Loucy (cell line): ENCODE measurements at regions not wholly inside any gene's neighbourhood (a gene's known extent, or its start where the extent isn't known, plus 50 kb on each side); places are given as distances from the start of the nearest gene placed in this dataset.

Source experiments
- H2AFZ ChIP-seq: fragments of 200-600 bp; sonication (generic); 2 replicates; pipeline ENCODE4 v1.6.0; 2016; ENCODE audit warnings: antibody characterized with exemption, mild to moderate bottlenecking, low read length, moderate library complexity
- H3F3A ChIP-seq: fragments of 200-600 bp; 2 replicates; pipeline ENCODE4 v1.6.0; 2016; ENCODE audit warnings: antibody characterized with exemption, low read depth, mild to moderate bottlenecking
- H3K27me3 ChIP-seq: fragments of 200-600 bp; sonication (generic); 2 replicates; pipeline ENCODE4 v1.6.1; 2014; ENCODE audit warnings: low read length, mild to moderate bottlenecking; ENCODE audit not compliant: insufficient read depth, poor library complexity, severe bottlenecking
- H3K36me3 ChIP-seq: fragments of 200-600 bp; sonication (generic); 2 replicates; pipeline ENCODE4 v1.6.1; 2016; ENCODE audit warnings: low read length; ENCODE audit not compliant: insufficient read depth
- H3K4me1 ChIP-seq: fragments of 200-600 bp; sonication (generic); 2 replicates; pipeline ENCODE4 v1.5.1; 2014; ENCODE audit warnings: low read length, mild to moderate bottlenecking; ENCODE audit not compliant: insufficient read depth, poor library complexity, severe bottlenecking
- H3K4me2 ChIP-seq: fragments of 200-600 bp; sonication (generic); 2 replicates; pipeline ENCODE4 v1.6.0; 2014; ENCODE audit warnings: antibody characterized with exemption, low read length, low read depth, mild to moderate bottlenecking; ENCODE audit not compliant: poor library complexity, severe bottlenecking
- H3K4me3 ChIP-seq: fragments of 200-600 bp; sonication (generic); 2 replicates; pipeline ENCODE4 v1.5.1; 2014; ENCODE audit warnings: low read length, mild to moderate bottlenecking, mixed read lengths; ENCODE audit not compliant: poor library complexity, severe bottlenecking
- H3K79me2 ChIP-seq: fragments of 200-600 bp; sonication (generic); 2 replicates; pipeline ENCODE4 v1.6.1; 2014; ENCODE audit warnings: low read length; ENCODE audit not compliant: insufficient read depth
- H3K9ac ChIP-seq: fragments of 200-600 bp; sonication (generic); 2 replicates; pipeline ENCODE4 v1.6.0; 2014; ENCODE audit warnings: mild to moderate bottlenecking, low read depth, low read length, moderate library complexity; ENCODE audit not compliant: poor library complexity, severe bottlenecking
- H3K9me2 ChIP-seq: fragments of 200-600 bp; sonication (generic); replicated peaks from 2 replicates; pipeline ENCODE4 v1.6.1; 2016; ENCODE audit warnings: low read depth, low read length, mixed read lengths
- H3K9me3 ChIP-seq: fragments of 200-600 bp; sonication (generic); 2 replicates; pipeline ENCODE4 v1.6.1; 2014; ENCODE audit warnings: mild to moderate bottlenecking, antibody characterized with exemption, low read length, low read depth; ENCODE audit not compliant: insufficient read depth
- H4K20me1 ChIP-seq: fragments of 200-600 bp; sonication (generic); 2 replicates; pipeline ENCODE4 v1.6.0; 2014; ENCODE audit warnings: antibody characterized with exemption, low read length, mild to moderate bottlenecking; ENCODE audit not compliant: insufficient read depth, poor library complexity, severe bottlenecking
- EZH2phosphoT487 ChIP-seq: fragments of 200-600 bp; IDR thresholded peaks from 2 replicates; pipeline ENCODE4 v1.6.1; 2018; ENCODE audit warnings: antibody characterized with exemption, mild to moderate bottlenecking, moderate library complexity, borderline replicate concordance
- TF ChIP-seq, protein P1 (sequence below): fragments of 200-600 bp; sonication (generic); conservative IDR thresholded peaks from 2 replicates; pipeline ENCODE4 v1.5.1; 2014; ENCODE audit warnings: mild to moderate bottlenecking, antibody characterized with exemption, low read length

- H3K9ac ChIP-seq: no peak overlapping the region
- no peaks in the 10 kb centered on the region for H3K27me3 ChIP-seq
- H3K79me2 ChIP-seq: no peaks in the 10 kb centered on the region
- H3K36me3 ChIP-seq: no peaks in the 10 kb centered on the region
- TF ChIP-seq, protein P1, sequence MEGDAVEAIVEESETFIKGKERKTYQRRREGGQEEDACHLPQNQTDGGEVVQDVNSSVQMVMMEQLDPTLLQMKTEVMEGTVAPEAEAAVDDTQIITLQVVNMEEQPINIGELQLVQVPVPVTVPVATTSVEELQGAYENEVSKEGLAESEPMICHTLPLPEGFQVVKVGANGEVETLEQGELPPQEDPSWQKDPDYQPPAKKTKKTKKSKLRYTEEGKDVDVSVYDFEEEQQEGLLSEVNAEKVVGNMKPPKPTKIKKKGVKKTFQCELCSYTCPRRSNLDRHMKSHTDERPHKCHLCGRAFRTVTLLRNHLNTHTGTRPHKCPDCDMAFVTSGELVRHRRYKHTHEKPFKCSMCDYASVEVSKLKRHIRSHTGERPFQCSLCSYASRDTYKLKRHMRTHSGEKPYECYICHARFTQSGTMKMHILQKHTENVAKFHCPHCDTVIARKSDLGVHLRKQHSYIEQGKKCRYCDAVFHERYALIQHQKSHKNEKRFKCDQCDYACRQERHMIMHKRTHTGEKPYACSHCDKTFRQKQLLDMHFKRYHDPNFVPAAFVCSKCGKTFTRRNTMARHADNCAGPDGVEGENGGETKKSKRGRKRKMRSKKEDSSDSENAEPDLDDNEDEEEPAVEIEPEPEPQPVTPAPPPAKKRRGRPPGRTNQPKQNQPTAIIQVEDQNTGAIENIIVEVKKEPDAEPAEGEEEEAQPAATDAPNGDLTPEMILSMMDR: no peak
- no peak for TF ChIP-seq EZH2phosphoT487
- H4K20me1 ChIP-seq: no peaks in the 10 kb centered on the region
- peaks cover 12% of the 10 kb centered on the region for H3K4me1 ChIP-seq
- no peak overlapping the region for H3K4me2 ChIP-seq
- no peak overlapping the region for H2AFZ ChIP-seq
- H3K9me2 ChIP-seq: no peaks in the 10 kb centered on the region
- H3K4me3 ChIP-seq: no peak overlapping the region
- no peaks in the 10 kb centered on the region for H3F3A ChIP-seq
- H3K9me3 ChIP-seq: no peaks in the 10 kb centered on the region; the same call in 1 of the 2 replicates
Measured at GRCh38 chr6:45803071-45803470, 212.6 kb downstream of the CLIC5 start.

DNA sequence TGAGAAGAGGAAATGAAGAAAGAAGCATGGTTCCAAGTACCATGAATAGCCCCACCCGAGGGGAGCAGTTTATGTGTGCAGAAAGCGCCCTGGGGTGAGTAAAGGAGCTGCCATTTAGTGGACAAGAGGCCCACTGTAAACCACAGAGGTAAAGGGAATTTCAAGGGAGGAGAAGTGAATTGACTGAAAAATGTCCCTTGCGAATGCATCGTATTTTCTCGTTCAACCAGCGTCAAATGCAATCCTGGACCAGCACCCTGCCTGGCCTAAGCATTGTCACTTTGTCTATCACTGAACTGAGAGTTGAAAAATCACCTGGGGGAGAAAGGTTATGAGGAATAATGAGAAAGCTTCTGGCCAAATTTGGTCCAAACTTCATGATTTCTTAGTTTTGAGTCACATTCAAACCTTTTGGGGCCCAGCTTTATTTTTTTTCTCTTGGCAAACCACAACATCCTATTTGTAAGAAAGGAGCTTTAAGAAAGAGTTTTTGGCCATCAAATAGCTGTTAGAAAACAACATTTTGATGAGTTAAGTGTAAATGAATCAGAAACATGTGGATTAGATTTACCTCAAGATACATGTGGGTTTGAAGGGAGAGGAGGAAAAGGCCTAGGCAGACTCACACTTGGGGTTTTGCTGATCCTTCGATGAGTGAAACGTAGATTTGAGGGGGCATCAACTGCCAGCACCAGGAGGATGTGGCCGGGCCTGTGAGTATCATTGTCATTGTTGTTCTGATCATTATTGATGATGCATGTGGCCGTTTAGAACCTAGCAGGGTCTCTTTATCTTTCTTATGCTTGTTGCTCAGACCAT lies 214.0 kb downstream of the CLIC5 start:
- no peak overlapping the region for H3K4me2 ChIP-seq
- no peaks in the 10 kb centered on the region for H3K9me2 ChIP-seq
- no peaks in the 10 kb centered on the region for H3K27me3 ChIP-seq
- no peaks in the 10 kb centered on the region for H4K20me1 ChIP-seq
- H3K9ac ChIP-seq: no peak overlapping the region
- no peak overlapping the region for H3K4me3 ChIP-seq
- TF ChIP-seq, protein P1: no peak
- TF ChIP-seq EZH2phosphoT487: no peak
- H2AFZ ChIP-seq: no peak overlapping the region
- no peaks in the 10 kb centered on the region for H3F3A ChIP-seq
- H3K36me3 ChIP-seq: no peaks in the 10 kb centered on the region
- no peaks in the 10 kb centered on the region for H3K79me2 ChIP-seq
- H3K9me3 ChIP-seq: no peaks in the 10 kb centered on the region; the same call in 1 of the 2 replicates
- peaks cover 10% of the 10 kb centered on the region for H3K4me1 ChIP-seq

DNA sequence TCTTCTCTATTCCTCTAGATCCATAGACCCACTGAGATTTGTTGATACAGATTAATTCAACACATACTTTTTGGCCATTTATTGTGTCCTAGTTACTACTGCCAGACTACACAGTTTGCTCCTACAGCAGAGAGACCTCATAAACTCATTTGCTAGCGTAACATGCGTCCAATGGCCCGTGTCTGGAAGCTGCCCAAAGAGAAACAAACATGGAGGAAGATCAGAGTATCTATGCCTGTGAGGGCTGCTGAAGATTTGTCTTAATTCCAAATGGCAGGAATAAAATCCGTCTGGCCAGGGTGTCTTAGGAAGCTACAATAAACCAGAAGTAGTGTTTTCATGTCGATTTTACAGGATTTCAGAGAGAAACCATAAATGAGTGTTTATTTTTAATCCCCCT lies 214.7 kb downstream of the CLIC5 start:
- Histone ChIP-seq H3K79me2 (no peaks in the 10 kb centered on the region), H3F3A (no peaks in the 10 kb centered on the region), H4K20me1 (no peaks in the 10 kb centered on the region), H3K4me3 (no peak overlapping the region), H3K4me2 (no peak overlapping the region), H3K27me3 (no peaks in the 10 kb centered on the region), H3K36me3 (no peaks in the 10 kb centered on the region), H2AFZ (no peak overlapping the region; the same call in 1 of the 2 replicates), H3K9me2 (no peaks in the 10 kb centered on the region), H3K4me1 (peaks cover 10% of the 10 kb centered on the region), H3K9me3 (no peaks in the 10 kb centered on the region; the same call in 1 of the 2 replicates), H3K9ac (no peak overlapping the region)
- no peak for TF ChIP-seq EZH2phosphoT487
- TF ChIP-seq, protein P1: no peak
